Spinal cord (tissue), 9 donors: ENCODE measurements at regions not wholly inside any gene's neighbourhood (a gene's known extent, or its start where the extent isn't known, plus 50 kb on each side); places are given as distances from the start of the nearest gene placed in this dataset.
"Not testable (repeated sequence)": the region's sequence is repeated elsewhere in the genome, so short reads cannot be mapped to it uniquely, and the experiment has no call there.

ENCODE experiments used
- DNase-seq, 6 donors: peaks; one replicate each; pipeline versions ENCODE4 v3.0.0 to v3.0.0-alpha.2; 2013 to 2015; ENCODE audit warnings: low spot score in 6 of 6, low read depth in 4 of 6
- H3K27ac ChIP-seq: one replicate; pipeline ENCODE4 v1.5.1; 2013; ENCODE audit warnings: low read depth, low read length, control low read depth
- H3K27me3 ChIP-seq: one replicate; pipeline ENCODE4 v1.6.1; 2013; ENCODE audit warnings: low read length; ENCODE audit not compliant: control insufficient read depth, insufficient read depth
- H3K36me3 ChIP-seq: one replicate; pipeline ENCODE4 v1.6.1; 2013; ENCODE audit warnings: low read length; ENCODE audit not compliant: control insufficient read depth, insufficient read depth
- H3K4me1 ChIP-seq: one replicate; pipeline ENCODE4 v1.6.1; 2013; ENCODE audit warnings: low read length; ENCODE audit not compliant: control insufficient read depth, insufficient read depth
- H3K4me3 ChIP-seq: one replicate; pipeline ENCODE4 v1.5.1; 2013; ENCODE audit warnings: low read depth, low read length, control low read depth
- H3K9me3 ChIP-seq: one replicate; pipeline ENCODE4 v1.6.1; 2013; ENCODE audit warnings: low read length; ENCODE audit not compliant: control insufficient read depth, insufficient read depth
- WGBS: methylation state at CpG from one replicate; pipeline ENCODE4 v1.1.5; 2013; ENCODE audit warnings: missing lambda C conversion rate; ENCODE audit not compliant: insufficient coverage; 5-methylcytosine and 5-hydroxymethylcytosine counted together
- donor health status: healthy.

GRCh38 chr5:145661737-145662485 is 173.2 kb downstream of the PRELID2 start:
- H3K4me1 ChIP-seq = no peaks in the 10 kb centered on the region
- H3K9me3 ChIP-seq = no peaks in the 10 kb centered on the region
- peak in 1 of 6 donors; percentile 39 for DNase-seq
- no peak overlapping the region for H3K27ac ChIP-seq
- no peaks in the 10 kb centered on the region for H3K27me3 ChIP-seq
- no peak overlapping the region for H3K4me3 ChIP-seq
- no peaks in the 10 kb centered on the region for H3K36me3 ChIP-seq
- WGBS = 40% methylated on average over 1 of the region's 3 CpGs

- no peaks in the 10 kb centered on the region for H3K36me3 ChIP-seq
- no peaks in the 10 kb centered on the region for H3K27me3 ChIP-seq
- H3K9me3 ChIP-seq = no peaks in the 10 kb centered on the region
- H3K27ac ChIP-seq = no peak overlapping the region
- DNase-seq = peak in 1 of 6 donors; percentile 66
- WGBS = no CpG with 5 or more reads among the region's 7 CpGs
- H3K4me3 ChIP-seq = no peak overlapping the region
- no peaks in the 10 kb centered on the region for H3K4me1 ChIP-seq
Observed at GRCh38 chr5:145660897-145661640, 174.1 kb downstream of the PRELID2 start.

GRCh38 chr5:145658435-145658834 is 176.7 kb downstream of the PRELID2 start:
- 79% methylated on average over 3 of the region's 3 CpGs for WGBS

GRCh38 chr5:145652700-145653099 is 182.4 kb downstream of the PRELID2 start:
- not testable (repeated sequence) for H3K27me3 ChIP-seq, H3K4me3 ChIP-seq, H3K27ac ChIP-seq, H3K9me3 ChIP-seq, H3K4me1 ChIP-seq, H3K36me3 ChIP-seq, DNase-seq
- 80% methylated on average over 1 of the region's 3 CpGs for WGBS

More at GRCh38 chr5:145658435-145658834, 176.7 kb downstream of the PRELID2 start:
- no peak for DNase-seq
- Histone ChIP-seq H3K4me3 (no peak overlapping the region), H3K27ac (no peak overlapping the region), H3K27me3 (no peaks in the 10 kb centered on the region), H3K4me1 (no peaks in the 10 kb centered on the region), H3K9me3 (no peaks in the 10 kb centered on the region), H3K36me3 (no peaks in the 10 kb centered on the region)

GRCh38 chr5:145647137-145647536 is 188.0 kb downstream of the PRELID2 start:
- not testable (repeated sequence) for H3K36me3 ChIP-seq, H3K4me3 ChIP-seq, H3K9me3 ChIP-seq, H3K27ac ChIP-seq, DNase-seq, H3K27me3 ChIP-seq, H3K4me1 ChIP-seq
- 60% methylated on average over 1 of the region's 7 CpGs for WGBS

GRCh38 chr5:145643214-145643613 is 191.9 kb downstream of the PRELID2 start:
- not testable (repeated sequence) for H3K27me3 ChIP-seq, H3K4me1 ChIP-seq, H3K4me3 ChIP-seq, H3K36me3 ChIP-seq, H3K27ac ChIP-seq, DNase-seq, H3K9me3 ChIP-seq
- WGBS = no CpG with 5 or more reads among the region's 1 CpG

GRCh38 chr5:145637396-145637795 is 197.7 kb downstream of the PRELID2 start:
- no peaks in the 10 kb centered on the region for H3K4me1 ChIP-seq
- H3K36me3 ChIP-seq = no peaks in the 10 kb centered on the region
- no peaks in the 10 kb centered on the region for H3K9me3 ChIP-seq
- no peak overlapping the region for H3K4me3 ChIP-seq
- no peak for DNase-seq
- H3K27ac ChIP-seq = no peak overlapping the region
- no peaks in the 10 kb centered on the region for H3K27me3 ChIP-seq

- Histone ChIP-seq H3K36me3 (no peaks in the 10 kb centered on the region), H3K27ac (no peak overlapping the region), H3K4me1 (no peaks in the 10 kb centered on the region), H3K9me3 (no peaks in the 10 kb centered on the region), H3K4me3 (no peak overlapping the region), H3K27me3 (no peaks in the 10 kb centered on the region)
- peak in 1 of 6 donors; percentile 48 for DNase-seq
Observed at GRCh38 chr5:145636371-145636770, 198.8 kb downstream of the PRELID2 start.

- no peaks in the 10 kb centered on the region for H3K9me3 ChIP-seq
- whole genome bisulfite sequencing = 94% methylated on average over 2 of the region's 3 CpGs
- H3K36me3 ChIP-seq = no peaks in the 10 kb centered on the region
- H3K4me1 ChIP-seq = no peaks in the 10 kb centered on the region
- H3K4me3 ChIP-seq = no peak overlapping the region
- no peaks in the 10 kb centered on the region for H3K27me3 ChIP-seq
- DNase-seq = peak in 1 of 6 donors; percentile 40
- no peak overlapping the region for H3K27ac ChIP-seq
Observed at GRCh38 chr5:145633474-145633873, 201.7 kb downstream of the PRELID2 start.

GRCh38 chr5:145632701-145633100 is 202.4 kb downstream of the PRELID2 start:
- 100% methylated on average over 1 of the region's 1 CpG for WGBS
- no peak overlapping the region for H3K27ac ChIP-seq
- DNase-seq = no peak
- no peak overlapping the region for H3K4me3 ChIP-seq
- H3K27me3 ChIP-seq = no peaks in the 10 kb centered on the region
- no peaks in the 10 kb centered on the region for H3K9me3 ChIP-seq
- H3K4me1 ChIP-seq = no peaks in the 10 kb centered on the region
- no peaks in the 10 kb centered on the region for H3K36me3 ChIP-seq
